OCI-LY7 (cell line): ENCODE measurements at regions not wholly inside any gene's neighbourhood (a gene's known extent, or its start where the extent isn't known, plus 50 kb on each side); places are given as distances from the start of the nearest gene placed in this dataset.

Experiments
- EZH2phosphoT487 ChIP-seq: fragments of 200-600 bp; sonication (generic); IDR thresholded peaks from 2 replicates; pipeline ENCODE4 v1.6.1; 2018; ENCODE audit warnings: low read depth, borderline replicate concordance, mild to moderate bottlenecking, mixed run types, antibody characterized with exemption, low read length, moderate library complexity, mixed read lengths
- TF ChIP-seq, protein P1 (sequence below): fragments of 200-600 bp; sonication (generic); conservative IDR thresholded peaks from 2 replicates; pipeline ENCODE4 v1.5.1; 2014; ENCODE audit warnings: mild to moderate bottlenecking, antibody characterized with exemption, low read length, moderate library complexity, mixed read lengths

- TF ChIP-seq, protein P1, sequence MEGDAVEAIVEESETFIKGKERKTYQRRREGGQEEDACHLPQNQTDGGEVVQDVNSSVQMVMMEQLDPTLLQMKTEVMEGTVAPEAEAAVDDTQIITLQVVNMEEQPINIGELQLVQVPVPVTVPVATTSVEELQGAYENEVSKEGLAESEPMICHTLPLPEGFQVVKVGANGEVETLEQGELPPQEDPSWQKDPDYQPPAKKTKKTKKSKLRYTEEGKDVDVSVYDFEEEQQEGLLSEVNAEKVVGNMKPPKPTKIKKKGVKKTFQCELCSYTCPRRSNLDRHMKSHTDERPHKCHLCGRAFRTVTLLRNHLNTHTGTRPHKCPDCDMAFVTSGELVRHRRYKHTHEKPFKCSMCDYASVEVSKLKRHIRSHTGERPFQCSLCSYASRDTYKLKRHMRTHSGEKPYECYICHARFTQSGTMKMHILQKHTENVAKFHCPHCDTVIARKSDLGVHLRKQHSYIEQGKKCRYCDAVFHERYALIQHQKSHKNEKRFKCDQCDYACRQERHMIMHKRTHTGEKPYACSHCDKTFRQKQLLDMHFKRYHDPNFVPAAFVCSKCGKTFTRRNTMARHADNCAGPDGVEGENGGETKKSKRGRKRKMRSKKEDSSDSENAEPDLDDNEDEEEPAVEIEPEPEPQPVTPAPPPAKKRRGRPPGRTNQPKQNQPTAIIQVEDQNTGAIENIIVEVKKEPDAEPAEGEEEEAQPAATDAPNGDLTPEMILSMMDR: no peak
- TF ChIP-seq EZH2phosphoT487: no peak
Observed at GRCh38 chr10:9230625-9231024, 1176.1 kb downstream of the GATA3 start.
